Fibroblast of the aortic adventitia (primary cell): ENCODE measurements at regions not wholly inside any gene's neighbourhood (a gene's known extent, or its start where the extent isn't known, plus 50 kb on each side); places are given as distances from the start of the nearest gene placed in this dataset.

Experiments used
- DNase-seq: peaks from one replicate; pipeline ENCODE4 v3.0.0-alpha.2; 2010; ENCODE audit warnings: low read depth
- H3K4me3 ChIP-seq: 2 replicates; pipeline ENCODE4 v1.5.1; 2011; ENCODE audit warnings: low read depth, mild to moderate bottlenecking, control low read depth, low read length, moderate library complexity
- TF ChIP-seq, protein P1 (sequence below): IDR thresholded peaks from 2 replicates; pipeline ENCODE4 v1.5.1; 2011; ENCODE audit warnings: mild to moderate bottlenecking, low read length, control low read depth, inconsistent platforms; ENCODE audit not compliant: insufficient read depth

DNA sequence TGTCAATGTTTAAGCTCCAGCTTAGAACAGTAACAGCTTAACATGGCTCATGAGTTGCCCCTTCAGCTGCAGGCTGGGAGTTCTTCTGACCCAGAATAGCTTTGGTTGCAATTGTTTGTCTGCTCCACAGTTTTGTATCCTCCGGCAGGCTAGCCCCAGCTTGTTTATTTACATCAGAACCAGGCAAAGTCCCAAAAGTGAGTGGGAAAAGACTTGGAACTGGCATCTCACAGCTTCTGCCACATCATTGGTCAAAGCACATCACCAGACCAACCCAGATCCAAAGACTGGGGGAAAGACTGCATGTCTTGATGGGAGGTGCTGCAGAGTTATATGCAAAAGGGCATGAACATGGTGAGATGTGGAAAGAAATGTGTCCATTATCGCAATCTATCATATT, 231.2 kb upstream of the CPEB2 start:
- no peak overlapping the region for H3K4me3 ChIP-seq
- TF ChIP-seq, protein P1, sequence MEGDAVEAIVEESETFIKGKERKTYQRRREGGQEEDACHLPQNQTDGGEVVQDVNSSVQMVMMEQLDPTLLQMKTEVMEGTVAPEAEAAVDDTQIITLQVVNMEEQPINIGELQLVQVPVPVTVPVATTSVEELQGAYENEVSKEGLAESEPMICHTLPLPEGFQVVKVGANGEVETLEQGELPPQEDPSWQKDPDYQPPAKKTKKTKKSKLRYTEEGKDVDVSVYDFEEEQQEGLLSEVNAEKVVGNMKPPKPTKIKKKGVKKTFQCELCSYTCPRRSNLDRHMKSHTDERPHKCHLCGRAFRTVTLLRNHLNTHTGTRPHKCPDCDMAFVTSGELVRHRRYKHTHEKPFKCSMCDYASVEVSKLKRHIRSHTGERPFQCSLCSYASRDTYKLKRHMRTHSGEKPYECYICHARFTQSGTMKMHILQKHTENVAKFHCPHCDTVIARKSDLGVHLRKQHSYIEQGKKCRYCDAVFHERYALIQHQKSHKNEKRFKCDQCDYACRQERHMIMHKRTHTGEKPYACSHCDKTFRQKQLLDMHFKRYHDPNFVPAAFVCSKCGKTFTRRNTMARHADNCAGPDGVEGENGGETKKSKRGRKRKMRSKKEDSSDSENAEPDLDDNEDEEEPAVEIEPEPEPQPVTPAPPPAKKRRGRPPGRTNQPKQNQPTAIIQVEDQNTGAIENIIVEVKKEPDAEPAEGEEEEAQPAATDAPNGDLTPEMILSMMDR: no peak
- DNase-seq: no peak

DNA sequence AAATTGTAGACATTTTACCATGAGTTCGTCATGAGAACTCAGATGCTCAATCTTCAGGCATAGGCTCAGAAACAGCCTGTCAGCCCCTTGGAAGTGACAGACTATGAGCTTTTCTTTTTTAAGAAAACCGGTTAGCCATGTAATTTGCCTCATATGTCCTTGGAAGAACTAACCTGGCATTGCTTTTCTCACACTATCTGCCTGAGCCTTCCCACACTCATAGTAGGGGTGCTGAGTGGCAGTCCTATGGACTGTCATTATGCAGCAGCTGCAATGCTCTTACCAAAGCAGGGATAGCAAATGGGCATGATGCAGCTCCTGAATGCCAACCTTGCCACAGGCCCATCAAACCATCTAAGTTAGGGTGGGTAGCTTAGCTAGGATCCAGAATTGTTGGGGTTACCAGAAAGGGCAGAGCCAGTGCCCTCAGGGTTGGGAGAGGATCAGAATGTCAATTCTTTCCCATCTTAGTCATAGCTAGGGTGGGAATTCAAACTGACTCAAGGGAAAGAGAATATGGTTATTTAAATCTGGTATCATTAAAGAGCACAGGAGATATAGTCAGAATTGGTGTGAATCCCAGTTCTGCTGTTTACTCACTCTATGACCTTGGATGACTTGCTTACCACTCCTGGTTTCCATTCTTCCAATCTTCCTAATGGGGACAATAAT, 230.6 kb upstream of the CPEB2 start:
- no peak overlapping the region for H3K4me3 ChIP-seq
- DNase-seq: no peak
- TF ChIP-seq, protein P1: no peak

DNA sequence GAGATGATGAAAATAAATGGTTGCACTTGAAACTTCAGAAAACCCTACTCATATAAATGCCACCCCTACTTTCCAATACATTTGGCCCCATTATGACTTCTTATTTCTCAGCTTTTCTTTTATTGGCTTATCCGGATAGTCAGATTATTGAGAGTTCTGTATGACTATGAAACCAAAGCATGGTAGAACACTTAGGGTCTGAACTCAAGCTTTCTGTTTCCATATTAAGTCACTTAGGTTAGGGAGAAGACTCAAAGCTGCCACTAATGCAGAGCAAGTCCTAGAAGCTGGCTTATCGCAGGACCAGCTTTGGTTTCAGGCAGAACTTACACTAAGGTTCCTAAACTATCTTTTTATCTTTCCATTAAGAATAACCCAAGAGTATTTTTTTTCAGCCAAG, 229.9 kb upstream of the CPEB2 start:
- DNase-seq: no peak
- TF ChIP-seq, protein P1: no peak
- H3K4me3 ChIP-seq: no peak overlapping the region

DNA sequence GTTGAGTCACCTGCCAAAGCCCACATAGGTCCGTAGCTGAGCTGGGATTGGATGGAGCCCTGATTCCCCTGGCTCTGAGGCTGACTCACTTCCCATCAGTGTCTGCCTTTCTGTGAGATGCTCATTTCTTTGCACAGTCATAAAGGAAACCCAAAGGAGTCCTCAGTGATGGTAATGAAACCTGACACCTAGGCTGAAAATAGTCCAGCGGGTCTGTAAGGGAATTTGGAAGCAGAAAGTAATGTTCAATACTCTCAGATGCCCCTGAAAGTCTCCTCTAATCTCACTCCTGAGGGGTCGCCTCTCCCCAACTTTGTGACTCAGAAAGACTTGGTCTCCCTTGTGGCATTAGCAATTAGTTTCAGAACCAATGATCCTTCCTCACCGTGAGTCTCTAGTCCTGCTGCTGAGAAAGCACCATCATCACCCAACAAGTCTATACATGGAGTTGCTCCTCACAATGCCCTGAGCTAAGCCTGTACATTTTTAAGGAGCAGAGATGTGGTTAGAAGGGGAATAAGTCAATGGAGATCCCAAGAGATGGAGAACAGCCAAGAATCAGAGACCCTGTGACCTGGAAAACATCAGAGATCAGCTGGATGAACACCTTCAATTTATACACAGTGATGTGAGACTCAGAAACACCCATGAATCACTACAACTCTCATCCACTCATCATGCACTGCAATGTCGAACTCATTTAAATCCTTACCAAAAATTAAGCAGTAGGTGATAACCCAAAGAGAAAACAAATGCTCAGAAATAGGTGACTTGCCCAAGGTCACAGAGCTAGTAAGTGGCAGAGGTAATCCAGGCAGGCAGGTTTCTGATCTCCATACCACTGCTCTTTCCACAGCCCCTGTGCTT, 219.0 kb upstream of the CPEB2 start:
- peak; percentile 16 for DNase-seq

DNA sequence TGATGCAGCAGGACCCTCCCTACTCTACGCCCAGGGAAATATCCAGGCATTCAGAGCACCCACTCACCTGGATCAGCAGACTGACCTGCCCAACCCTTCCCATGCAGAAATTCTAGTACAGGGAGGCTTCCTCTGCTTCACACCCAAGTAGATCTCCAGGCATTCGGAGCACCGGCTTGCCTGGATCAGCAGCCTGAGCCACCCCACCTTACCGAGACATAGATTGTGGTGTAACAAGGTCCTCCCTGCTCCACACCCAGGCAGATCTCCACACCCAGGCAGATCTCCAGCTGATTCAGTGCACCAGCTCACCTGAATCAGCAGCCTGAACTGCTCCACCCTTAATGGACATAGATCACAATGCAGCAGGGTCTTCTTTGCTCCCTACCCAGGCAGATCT, 215.1 kb upstream of the CPEB2 start:
- DNase-seq: no peak
- TF ChIP-seq, protein P1: no peak
- no peak overlapping the region for H3K4me3 ChIP-seq

More for the DNA sequence above, 219.0 kb upstream of the CPEB2 start:
- TF ChIP-seq, protein P1: no peak
- H3K4me3 ChIP-seq: no peak overlapping the region

DNA sequence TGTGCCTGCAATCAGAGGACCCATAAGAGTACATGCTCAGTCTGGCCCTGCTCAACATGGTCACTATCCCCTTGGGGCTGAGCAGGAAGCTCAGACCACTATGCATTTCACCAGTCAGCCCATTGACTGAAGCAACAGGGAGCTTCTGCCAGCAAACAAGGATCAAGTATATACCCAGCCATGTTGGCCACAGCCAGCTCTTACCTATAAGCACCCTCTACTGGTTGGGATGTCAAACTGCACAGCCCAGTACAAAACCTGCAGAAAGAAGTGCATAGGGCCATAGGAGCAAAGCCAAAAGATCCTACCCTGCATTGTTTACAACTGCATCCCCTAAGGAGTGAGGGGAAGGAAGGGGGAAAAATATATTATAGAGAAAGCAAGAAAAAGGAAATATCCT, 214.4 kb upstream of the CPEB2 start:
- DNase-seq: peak; percentile 17
- H3K4me3 ChIP-seq: no peak overlapping the region
- TF ChIP-seq, protein P1: peak; percentile 43
